PC-9 (cell line): ENCODE measurements at regions not wholly inside any gene's neighbourhood (a gene's known extent, or its start where the extent isn't known, plus 50 kb on each side); places are given as distances from the start of the nearest gene placed in this dataset.

Experiments
- BruUV-seq: library from RNA; stranded (reverse); fragments of 400-500 nt; replicated peaks from 2 replicates; lab custom pipeline; 2021; lab: Mats Ljungman, UMichigan
- CTCF ChIA-PET: fragments of 300-600 bp; sonication (Branson Sonifier 250); formaldehyde crosslinking; loops from one replicate; lab custom pipeline; 2022; ENCODE audit warnings: antibody characterized with exemption; lab: Charles Lee
- POLR2A ChIA-PET: fragments of 300-600 bp; sonication (Branson Sonifier 250); formaldehyde crosslinking; loops from one replicate; lab custom pipeline; 2022; ENCODE audit warnings: antibody characterized with exemption; ENCODE audit not compliant: unreplicated experiment; lab: Charles Lee
- DNase-seq, 2 experiments: peaks; one replicate each; pipeline versions ENCODE4 v3.0.0 to v3.0.0-alpha.2; 2015 to 2022; ENCODE audit warnings: mixed read lengths in 1 of 2
- H2AFZ ChIP-seq: fragments of 200-600 bp; sonication (generic); 2 replicates; pipeline ENCODE4 v1.8.1; 2017; ENCODE audit warnings: antibody characterized with exemption
- H3F3A ChIP-seq: fragments of 200-600 bp; sonication (generic); 2 replicates; pipeline ENCODE4 v1.8.1; 2017; ENCODE audit warnings: antibody characterized with exemption, mild to moderate bottlenecking, low read depth; ENCODE audit not compliant: insufficient read depth
- H3K27ac ChIP-seq: fragments of 200-600 bp; sonication (generic); 2 replicates; pipeline ENCODE4 v1.6.1; 2016; ENCODE audit warnings: mixed run types
- H3K27me3 ChIP-seq: fragments of 200-600 bp; sonication (generic); 2 replicates; pipeline ENCODE4 v1.6.1; 2016; ENCODE audit warnings: low read depth, mixed run types; ENCODE audit not compliant: insufficient read depth
- H3K36me3 ChIP-seq: fragments of 200-600 bp; sonication (generic); 2 replicates; pipeline ENCODE4 v1.6.1; 2016; ENCODE audit warnings: low read depth, mixed run types
- H3K4me1 ChIP-seq: fragments of 200-600 bp; sonication (generic); replicated peaks from 2 replicates; pipeline ENCODE4 v1.6.1; 2016; ENCODE audit warnings: mixed run types; ENCODE audit not compliant: insufficient read depth
- H3K4me2 ChIP-seq: fragments of 200-600 bp; sonication (generic); 2 replicates; pipeline ENCODE4 v1.6.1; 2017; ENCODE audit warnings: mixed run types
- H3K4me3 ChIP-seq: fragments of 200-600 bp; sonication (generic); 2 replicates; pipeline ENCODE4 v1.6.1; 2016; ENCODE audit warnings: mixed run types
- H3K79me2 ChIP-seq: fragments of 200-600 bp; sonication (generic); 2 replicates; pipeline ENCODE4 v1.6.1; 2017; ENCODE audit warnings: low read depth, mixed run types
- H3K9me2 ChIP-seq: fragments of 200-600 bp; sonication (generic); 2 replicates; pipeline ENCODE4 v1.8.1; 2017; ENCODE audit warnings: mild to moderate bottlenecking; ENCODE audit not compliant: insufficient read depth
- H3K9me3 ChIP-seq: fragments of 200-600 bp; sonication (generic); 2 replicates; pipeline ENCODE4 v1.8.1; 2016; ENCODE audit warnings: low read depth; ENCODE audit not compliant: insufficient read depth
- H4K20me1 ChIP-seq: fragments of 200-600 bp; sonication (generic); 2 replicates; pipeline ENCODE4 v1.8.1; 2017; ENCODE audit not compliant: insufficient read depth
- EZH2 ChIP-seq: fragments of 200-600 bp; sonication (generic); IDR thresholded peaks from 2 replicates; pipeline ENCODE4 v1.8.0; 2017; ENCODE audit warnings: antibody characterized with exemption, low read depth
- intact Hi-C: fragments of 100-400 bp; cut with micrococcal nuclease; formaldehyde crosslinking; loops from one replicate; pipeline ENCODE4 v1.10.0; 2022; ENCODE audit not compliant: unreplicated experiment
- TF ChIP-seq, protein P1 (sequence below): fragments of 200-600 bp; sonication (generic); conservative IDR thresholded peaks from 2 replicates; pipeline ENCODE4 v1.6.1; 2017; ENCODE audit warnings: mixed run types, antibody characterized with exemption, mild to moderate bottlenecking, moderate library complexity

GRCh38 chr12:24083838-24084237, 134.4 kb upstream of the SOX5 start:
- TF ChIP-seq, protein P1, sequence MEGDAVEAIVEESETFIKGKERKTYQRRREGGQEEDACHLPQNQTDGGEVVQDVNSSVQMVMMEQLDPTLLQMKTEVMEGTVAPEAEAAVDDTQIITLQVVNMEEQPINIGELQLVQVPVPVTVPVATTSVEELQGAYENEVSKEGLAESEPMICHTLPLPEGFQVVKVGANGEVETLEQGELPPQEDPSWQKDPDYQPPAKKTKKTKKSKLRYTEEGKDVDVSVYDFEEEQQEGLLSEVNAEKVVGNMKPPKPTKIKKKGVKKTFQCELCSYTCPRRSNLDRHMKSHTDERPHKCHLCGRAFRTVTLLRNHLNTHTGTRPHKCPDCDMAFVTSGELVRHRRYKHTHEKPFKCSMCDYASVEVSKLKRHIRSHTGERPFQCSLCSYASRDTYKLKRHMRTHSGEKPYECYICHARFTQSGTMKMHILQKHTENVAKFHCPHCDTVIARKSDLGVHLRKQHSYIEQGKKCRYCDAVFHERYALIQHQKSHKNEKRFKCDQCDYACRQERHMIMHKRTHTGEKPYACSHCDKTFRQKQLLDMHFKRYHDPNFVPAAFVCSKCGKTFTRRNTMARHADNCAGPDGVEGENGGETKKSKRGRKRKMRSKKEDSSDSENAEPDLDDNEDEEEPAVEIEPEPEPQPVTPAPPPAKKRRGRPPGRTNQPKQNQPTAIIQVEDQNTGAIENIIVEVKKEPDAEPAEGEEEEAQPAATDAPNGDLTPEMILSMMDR, result no peak
- no peak for TF ChIP-seq EZH2
- Histone ChIP-seq H3K4me1 (no peaks in the 10 kb centered on the region), H3K9me3 (no peaks in the 10 kb centered on the region), H3K27ac (no peak overlapping the region), H3K9me2 (no peaks in the 10 kb centered on the region), H2AFZ (no peak overlapping the region), H3K4me2 (no peak overlapping the region), H3K36me3 (no peaks in the 10 kb centered on the region), H3K4me3 (no peak overlapping the region), H3F3A (no peaks in the 10 kb centered on the region), H3K27me3 (no peaks in the 10 kb centered on the region), H4K20me1 (no peaks in the 10 kb centered on the region), H3K79me2 (no peaks in the 10 kb centered on the region)
- intact Hi-C loops, result no loop called here
- no peak for DNase-seq
- ChIA-PET CTCF (no interaction called here), POLR2A (no interaction called here)
- BruUV-seq, result no TSS peak

- no peaks in the 10 kb centered on the region for H3K36me3 ChIP-seq
- H3K27ac ChIP-seq, result no peak overlapping the region
- POLR2A ChIA-PET, result no interaction called here
- H4K20me1 ChIP-seq, result no peaks in the 10 kb centered on the region
- intact Hi-C loops, result no loop called here
- CTCF ChIA-PET, result no interaction called here
- H3K9me2 ChIP-seq, result no peaks in the 10 kb centered on the region
- no peaks in the 10 kb centered on the region for H3K79me2 ChIP-seq
- no peaks in the 10 kb centered on the region for H3K27me3 ChIP-seq
- no peaks in the 10 kb centered on the region for H3K4me1 ChIP-seq
- no peak overlapping the region for H3K4me2 ChIP-seq
- TF ChIP-seq EZH2, result no peak
- TF ChIP-seq, protein P1, result no peak
- no peak overlapping the region for H2AFZ ChIP-seq
- no peak for DNase-seq
- BruUV-seq, result no TSS peak
- no peaks in the 10 kb centered on the region for H3K9me3 ChIP-seq
- H3F3A ChIP-seq, result no peaks in the 10 kb centered on the region
- H3K4me3 ChIP-seq, result no peak overlapping the region
These were observed 132.1 kb upstream of the SOX5 start for GRCh38 chr12:24081606-24082005.

DNA sequence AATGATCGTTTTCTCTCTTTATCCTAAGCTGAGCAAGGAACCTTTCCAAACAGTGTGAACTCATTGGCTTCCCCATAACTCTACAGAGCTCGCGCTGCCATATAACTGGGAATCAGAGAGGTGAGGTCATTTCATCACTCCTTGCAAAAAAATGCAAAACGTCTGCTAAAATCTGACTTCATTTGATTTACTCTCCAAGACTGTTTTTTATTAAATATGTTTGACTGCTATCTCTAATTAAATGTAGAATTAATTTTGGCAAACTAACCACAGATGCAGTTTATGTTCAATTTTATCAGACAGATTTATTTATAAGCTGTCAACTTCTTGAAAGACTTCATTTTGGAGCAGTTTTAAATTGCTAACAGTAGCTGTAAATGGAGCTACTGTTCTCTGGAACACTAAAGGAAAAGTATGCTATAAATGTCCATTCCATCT, 131.6 kb upstream of the SOX5 start:
- BruUV-seq, result no TSS peak
- Histone ChIP-seq H2AFZ (no peak overlapping the region), H3K27me3 (no peaks in the 10 kb centered on the region), H3K4me2 (no peak overlapping the region), H3K9me2 (no peaks in the 10 kb centered on the region), H3K79me2 (no peaks in the 10 kb centered on the region), H3K27ac (no peak overlapping the region), H3K4me3 (no peak overlapping the region), H3F3A (no peaks in the 10 kb centered on the region), H3K9me3 (no peaks in the 10 kb centered on the region), H3K36me3 (no peaks in the 10 kb centered on the region), H4K20me1 (no peaks in the 10 kb centered on the region), H3K4me1 (no peaks in the 10 kb centered on the region)
- ChIA-PET POLR2A (no interaction called here), CTCF (no interaction called here)
- TF ChIP-seq, protein P1, result no peak
- no peak for TF ChIP-seq EZH2
- DNase-seq, result no peak
- intact Hi-C loops, result no loop called here
